ENCODE measurements at regions not wholly inside any gene's neighbourhood (a gene's known extent, or its start where the extent isn't known, plus 50 kb on each side); places are given as distances from the start of the nearest gene placed in this dataset.

DNA sequence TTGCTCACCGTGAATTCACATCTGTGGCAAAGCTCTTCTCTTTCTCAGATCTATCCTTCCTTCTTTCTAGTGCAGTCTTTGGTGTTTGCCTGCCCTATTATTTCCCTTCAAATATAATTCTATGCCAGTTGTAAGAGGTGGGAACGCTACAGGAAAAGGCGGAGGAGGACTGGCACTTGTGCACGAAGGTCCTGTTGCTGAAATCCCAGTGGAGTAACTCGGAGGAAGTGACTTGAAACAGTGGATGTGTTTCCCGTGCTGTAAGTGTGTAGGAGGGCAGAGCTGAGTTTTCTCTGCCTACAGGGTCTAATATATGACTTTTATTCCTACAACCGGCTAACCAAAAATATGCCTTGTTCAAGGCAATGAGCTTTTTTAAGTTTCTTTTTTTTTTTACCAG, 754.8 kb downstream of the QKI start:
- TF ChIP-seq, protein P1, sequence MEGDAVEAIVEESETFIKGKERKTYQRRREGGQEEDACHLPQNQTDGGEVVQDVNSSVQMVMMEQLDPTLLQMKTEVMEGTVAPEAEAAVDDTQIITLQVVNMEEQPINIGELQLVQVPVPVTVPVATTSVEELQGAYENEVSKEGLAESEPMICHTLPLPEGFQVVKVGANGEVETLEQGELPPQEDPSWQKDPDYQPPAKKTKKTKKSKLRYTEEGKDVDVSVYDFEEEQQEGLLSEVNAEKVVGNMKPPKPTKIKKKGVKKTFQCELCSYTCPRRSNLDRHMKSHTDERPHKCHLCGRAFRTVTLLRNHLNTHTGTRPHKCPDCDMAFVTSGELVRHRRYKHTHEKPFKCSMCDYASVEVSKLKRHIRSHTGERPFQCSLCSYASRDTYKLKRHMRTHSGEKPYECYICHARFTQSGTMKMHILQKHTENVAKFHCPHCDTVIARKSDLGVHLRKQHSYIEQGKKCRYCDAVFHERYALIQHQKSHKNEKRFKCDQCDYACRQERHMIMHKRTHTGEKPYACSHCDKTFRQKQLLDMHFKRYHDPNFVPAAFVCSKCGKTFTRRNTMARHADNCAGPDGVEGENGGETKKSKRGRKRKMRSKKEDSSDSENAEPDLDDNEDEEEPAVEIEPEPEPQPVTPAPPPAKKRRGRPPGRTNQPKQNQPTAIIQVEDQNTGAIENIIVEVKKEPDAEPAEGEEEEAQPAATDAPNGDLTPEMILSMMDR (IDR thresholded peaks at IDR 0.05), result no peak
- TF ChIP-seq POLR2A (IDR thresholded peaks at IDR 0.05), result no peak
